BLaER1 (cell line): ENCODE measurements at regions not wholly inside any gene's neighbourhood (a gene's known extent, or its start where the extent isn't known, plus 50 kb on each side); places are given as distances from the start of the nearest gene placed in this dataset.

Source experiments
- H3K27ac ChIP-seq: shearing (Covaris generic); formaldehyde crosslinking; 2 replicates; pipeline ENCODE4 v1.8.1; 2022
- H3K27me3 ChIP-seq: shearing (Covaris generic); formaldehyde crosslinking; 2 replicates; pipeline ENCODE4 v1.8.1; 2022
- H3K36me3 ChIP-seq: shearing (Covaris generic); formaldehyde crosslinking; 2 replicates; pipeline ENCODE4 v1.8.1; 2022
- H3K4me1 ChIP-seq: shearing (Covaris generic); formaldehyde crosslinking; 2 replicates; pipeline ENCODE4 v1.8.1; 2022
- H3K4me2 ChIP-seq: shearing (Covaris generic); formaldehyde crosslinking; 2 replicates; pipeline ENCODE4 v1.8.1; 2022
- H3K4me3 ChIP-seq: shearing (Covaris generic); formaldehyde crosslinking; 2 replicates; pipeline ENCODE4 v1.8.1; 2022
- H3K9ac ChIP-seq: shearing (Covaris generic); formaldehyde crosslinking; 2 replicates; pipeline ENCODE4 v1.8.1; 2022
- H3K9me3 ChIP-seq: shearing (Covaris generic); formaldehyde crosslinking; 2 replicates; pipeline ENCODE4 v1.8.1; 2022
- H4K20me1 ChIP-seq: shearing (Covaris generic); formaldehyde crosslinking; 2 replicates; pipeline ENCODE4 v1.8.1; 2022
- Cebpa-rat ChIP-seq: shearing (Covaris generic); IDR thresholded peaks from 2 replicates; pipeline ENCODE4 v1.8.1; 2022

- Histone ChIP-seq H3K36me3 (no peaks in the 10 kb centered on the region), H3K9me3 (no peaks in the 10 kb centered on the region), H3K27ac (no peak overlapping the region), H3K4me3 (no peak overlapping the region), H3K4me1 (no peaks in the 10 kb centered on the region), H3K27me3 (no peaks in the 10 kb centered on the region), H3K4me2 (no peak overlapping the region), H4K20me1 (no peaks in the 10 kb centered on the region), H3K9ac (no peak overlapping the region)
- no peak for TF ChIP-seq Cebpa-rat
Measured at GRCh38 chr1:58931024-58931423, 147.2 kb upstream of the JUN start.

DNA sequence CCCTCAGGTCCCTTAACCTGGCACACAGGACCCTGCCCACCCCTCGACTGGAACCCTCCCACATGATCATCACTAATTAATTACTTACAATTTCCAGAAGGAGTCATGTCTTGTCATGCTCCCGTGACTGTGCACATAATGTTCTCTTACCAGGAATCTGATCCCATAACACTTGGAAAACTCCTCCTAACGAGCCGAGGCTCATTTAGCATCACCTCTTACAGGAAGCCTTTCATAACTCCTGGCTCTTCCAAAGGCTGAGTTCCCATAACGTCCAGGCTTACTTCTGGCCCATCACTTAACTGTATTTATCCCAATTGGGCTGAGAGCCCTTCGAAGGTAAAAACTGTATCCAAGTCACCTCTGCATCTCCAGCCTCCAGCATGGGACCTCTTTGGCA lies 147.9 kb upstream of the JUN start:
- H3K9me3 ChIP-seq: no peaks in the 10 kb centered on the region
- H3K4me1 ChIP-seq: no peaks in the 10 kb centered on the region
- no peak overlapping the region for H3K4me3 ChIP-seq
- H3K27me3 ChIP-seq: no peaks in the 10 kb centered on the region
- H3K36me3 ChIP-seq: no peaks in the 10 kb centered on the region
- no peak overlapping the region for H3K4me2 ChIP-seq
- no peak overlapping the region for H3K27ac ChIP-seq
- H4K20me1 ChIP-seq: no peaks in the 10 kb centered on the region
- H3K9ac ChIP-seq: no peak overlapping the region
- TF ChIP-seq Cebpa-rat: no peak

DNA sequence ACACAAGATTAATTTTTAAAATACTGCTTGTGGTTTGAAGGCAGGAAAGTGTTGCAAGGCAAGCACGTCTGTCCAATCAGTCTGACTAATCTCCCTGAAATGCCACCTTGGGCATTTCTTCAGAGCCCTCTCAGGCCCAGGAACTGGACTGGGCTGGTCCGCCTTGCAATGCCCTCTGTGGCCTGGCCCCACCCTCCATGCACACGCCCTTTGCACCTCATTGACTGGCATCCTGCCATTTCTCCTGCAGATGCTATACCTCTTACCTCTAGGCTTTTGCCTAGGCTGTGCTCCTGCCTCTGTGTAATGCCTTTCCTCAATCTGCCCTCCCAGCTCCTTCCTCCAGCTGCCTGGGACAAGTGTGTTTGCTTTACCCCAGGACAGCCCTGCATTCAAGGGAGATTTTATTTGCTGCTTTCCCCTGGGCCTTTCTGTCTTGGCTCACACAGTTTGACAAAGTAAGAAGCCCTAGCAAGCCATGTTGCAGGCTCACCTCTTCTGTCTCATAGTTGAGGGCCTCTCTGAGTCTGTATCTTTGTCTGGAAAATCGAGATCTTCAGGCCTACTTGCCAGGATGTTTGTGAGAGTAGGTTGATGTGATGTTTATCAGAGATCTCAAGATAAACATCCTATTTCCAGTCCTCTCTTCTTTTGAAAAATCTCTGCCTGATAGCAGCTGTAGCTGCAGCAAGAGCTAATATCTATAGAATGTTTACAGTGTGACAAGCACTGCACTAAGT lies 149.2 kb upstream of the JUN start:
- Histone ChIP-seq H3K4me2 (no peak overlapping the region), H3K9ac (no peak overlapping the region), H3K27me3 (no peaks in the 10 kb centered on the region), H3K27ac (no peak overlapping the region), H4K20me1 (no peaks in the 10 kb centered on the region), H3K9me3 (no peaks in the 10 kb centered on the region), H3K4me1 (no peaks in the 10 kb centered on the region), H3K4me3 (no peak overlapping the region), H3K36me3 (no peaks in the 10 kb centered on the region)
- no peak for TF ChIP-seq Cebpa-rat

DNA sequence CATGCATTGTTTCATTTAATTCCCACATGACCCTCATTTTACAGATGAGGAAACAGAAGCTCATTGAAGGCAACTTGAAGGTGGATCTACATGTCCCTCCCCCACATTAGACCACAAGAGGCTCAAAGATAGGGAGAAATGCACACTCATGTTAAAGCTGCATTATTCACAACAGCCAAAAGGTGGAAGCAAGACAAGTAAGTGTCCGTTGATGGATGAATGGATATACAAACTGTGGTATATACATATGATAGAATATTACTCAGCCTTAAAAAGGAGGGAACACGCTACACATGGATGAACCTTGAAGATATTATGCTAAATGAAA lies 149.7 kb upstream of the JUN start:
- H3K9ac ChIP-seq: no peak overlapping the region
- H3K27me3 ChIP-seq: no peaks in the 10 kb centered on the region
- no peaks in the 10 kb centered on the region for H3K4me1 ChIP-seq
- no peaks in the 10 kb centered on the region for H3K9me3 ChIP-seq
- no peak overlapping the region for H3K4me2 ChIP-seq
- no peak overlapping the region for H3K27ac ChIP-seq
- H3K4me3 ChIP-seq: no peak overlapping the region
- no peak for TF ChIP-seq Cebpa-rat
- H3K36me3 ChIP-seq: no peaks in the 10 kb centered on the region
- H4K20me1 ChIP-seq: no peaks in the 10 kb centered on the region

- Histone ChIP-seq H3K27ac (no peak overlapping the region), H3K4me3 (no peak overlapping the region)
Measured at GRCh38 chr1:58934706-58935105, 150.9 kb upstream of the JUN start.

DNA sequence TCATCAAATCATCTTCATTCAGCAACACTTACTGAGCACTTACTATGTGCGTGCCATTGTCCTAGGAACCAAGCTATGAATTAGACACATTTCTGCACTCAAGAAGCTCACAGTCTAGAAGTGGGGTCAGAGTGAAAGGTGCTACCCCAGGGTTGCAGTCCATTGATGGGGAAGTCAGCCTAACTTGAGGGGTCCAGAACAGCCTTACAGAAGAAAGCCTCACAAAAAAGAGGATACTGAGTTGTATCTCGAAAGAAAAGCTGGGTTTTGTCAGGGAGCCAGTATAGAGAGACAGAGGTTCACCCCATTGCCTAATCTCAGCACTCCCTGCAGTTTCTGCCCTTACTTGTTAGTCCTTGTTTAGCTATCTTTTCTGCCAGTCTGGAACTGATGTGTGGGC lies 153.1 kb upstream of the JUN start:
- no peak overlapping the region for H3K9ac ChIP-seq
- no peaks in the 10 kb centered on the region for H3K9me3 ChIP-seq
- no peak for TF ChIP-seq Cebpa-rat
- H3K4me3 ChIP-seq: no peak overlapping the region
- no peak overlapping the region for H3K4me2 ChIP-seq
- no peaks in the 10 kb centered on the region for H3K36me3 ChIP-seq
- H4K20me1 ChIP-seq: no peaks in the 10 kb centered on the region
- no peaks in the 10 kb centered on the region for H3K27me3 ChIP-seq
- no peak overlapping the region for H3K27ac ChIP-seq
- peaks cover 22% of the 10 kb centered on the region for H3K4me1 ChIP-seq

More at GRCh38 chr1:58934706-58935105, 150.9 kb upstream of the JUN start:
- no peaks in the 10 kb centered on the region for H4K20me1 ChIP-seq
- H3K9ac ChIP-seq: no peak overlapping the region
- no peaks in the 10 kb centered on the region for H3K27me3 ChIP-seq
- no peaks in the 10 kb centered on the region for H3K9me3 ChIP-seq
- H3K4me2 ChIP-seq: no peak overlapping the region
- no peaks in the 10 kb centered on the region for H3K4me1 ChIP-seq
- no peaks in the 10 kb centered on the region for H3K36me3 ChIP-seq
- no peak for TF ChIP-seq Cebpa-rat

- Histone ChIP-seq H3K4me1 (peaks cover 41% of the 10 kb centered on the region), H3K4me2 (no peak overlapping the region), H3K4me3 (no peak overlapping the region), H3K27ac (no peak overlapping the region), H4K20me1 (no peaks in the 10 kb centered on the region), H3K9ac (no peak overlapping the region), H3K27me3 (no peaks in the 10 kb centered on the region), H3K36me3 (no peaks in the 10 kb centered on the region), H3K9me3 (no peaks in the 10 kb centered on the region)
- no peak for TF ChIP-seq Cebpa-rat
Measured at GRCh38 chr1:58939146-58939545, 155.3 kb upstream of the JUN start.

DNA sequence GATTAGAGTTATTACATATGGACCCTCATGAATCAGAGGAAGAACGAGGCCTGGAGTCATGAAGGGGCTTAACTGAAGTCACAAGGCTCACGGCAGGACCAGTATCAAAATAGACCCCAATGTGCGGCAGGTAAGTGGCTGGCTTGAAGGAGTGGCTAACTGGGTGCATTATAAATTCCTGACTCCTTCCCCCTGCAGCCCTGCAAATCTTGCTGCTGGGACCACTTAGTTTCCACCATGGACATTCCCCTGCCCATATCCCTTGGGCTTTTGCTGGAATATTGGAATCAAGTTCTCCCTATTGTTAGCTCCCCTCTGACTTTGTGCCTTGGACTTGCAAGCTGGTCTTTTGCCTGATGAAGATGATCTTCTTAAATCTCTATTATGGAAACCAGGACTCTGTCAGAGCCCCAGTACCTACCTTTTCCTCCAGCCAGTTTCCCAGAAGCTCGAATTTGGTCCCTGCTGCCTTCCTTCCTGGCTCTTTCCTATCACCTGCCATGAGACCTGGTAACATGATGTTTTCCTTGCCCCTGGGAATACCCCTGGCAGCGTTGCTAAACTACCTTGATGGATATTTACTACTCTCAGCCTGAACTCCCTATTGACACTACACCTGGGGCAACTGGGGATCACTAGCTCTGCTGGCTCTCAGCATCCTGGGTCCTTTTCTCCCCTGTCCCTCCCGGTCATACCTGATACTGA lies 156.0 kb upstream of the JUN start:
- H3K9ac ChIP-seq: no peak overlapping the region
- H3K36me3 ChIP-seq: no peaks in the 10 kb centered on the region
- no peak for TF ChIP-seq Cebpa-rat
- H3K4me3 ChIP-seq: no peak overlapping the region
- no peaks in the 10 kb centered on the region for H3K27me3 ChIP-seq
- peak overlapping the region; percentile 4 for H3K4me2 ChIP-seq
- no peaks in the 10 kb centered on the region for H3K9me3 ChIP-seq
- peaks cover 46% of the 10 kb centered on the region for H3K4me1 ChIP-seq
- H4K20me1 ChIP-seq: no peaks in the 10 kb centered on the region
- no peak overlapping the region for H3K27ac ChIP-seq

GRCh38 chr1:58941471-58942289 lies 157.8 kb upstream of the JUN start:
- H3K9ac ChIP-seq: peak overlapping the region; percentile 45; the same call in 1 of the 2 replicates
- no peaks in the 10 kb centered on the region for H3K36me3 ChIP-seq

DNA sequence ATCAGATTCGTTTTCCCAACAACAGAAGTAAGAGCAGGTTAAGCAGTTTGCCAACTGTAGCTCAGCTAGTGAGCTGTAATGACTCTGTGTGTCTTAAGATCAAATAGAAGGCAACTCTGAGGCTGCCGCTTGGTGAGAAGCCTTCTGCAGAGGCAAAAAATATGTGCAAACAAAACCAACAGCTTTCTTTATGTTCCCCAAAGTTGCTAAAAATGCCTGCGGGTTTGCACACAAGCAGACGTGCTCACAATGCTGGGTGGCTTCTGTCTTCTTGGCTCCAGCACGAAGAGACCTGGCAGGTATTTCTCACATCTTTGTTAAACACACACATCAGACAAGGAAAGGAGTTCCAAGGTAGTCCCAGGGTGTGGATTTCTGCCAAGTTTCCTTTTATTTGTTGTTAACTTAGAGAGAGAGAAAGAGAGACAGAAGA lies 158.9 kb upstream of the JUN start:
- TF ChIP-seq Cebpa-rat: no peak
- peak overlapping the region; percentile 89 for H3K4me2 ChIP-seq
- H3K9me3 ChIP-seq: no peaks in the 10 kb centered on the region
- no peak overlapping the region for H3K4me3 ChIP-seq
- no peaks in the 10 kb centered on the region for H4K20me1 ChIP-seq
- H3K36me3 ChIP-seq: no peaks in the 10 kb centered on the region
- no peak overlapping the region for H3K27ac ChIP-seq
- no peak overlapping the region for H3K9ac ChIP-seq
- H3K27me3 ChIP-seq: no peaks in the 10 kb centered on the region
- H3K4me1 ChIP-seq: peaks cover 46% of the 10 kb centered on the region

More at GRCh38 chr1:58941471-58942289, 157.8 kb upstream of the JUN start:
- no peaks in the 10 kb centered on the region for H4K20me1 ChIP-seq
- H3K4me3 ChIP-seq: peak overlapping the region; percentile 26; the same call in 1 of the 2 replicates
- no peaks in the 10 kb centered on the region for H3K27me3 ChIP-seq
- H3K27ac ChIP-seq: peak overlapping the region; percentile 47
- peak overlapping the region; percentile 89 for H3K4me2 ChIP-seq
- peaks cover 46% of the 10 kb centered on the region for H3K4me1 ChIP-seq
- no peaks in the 10 kb centered on the region for H3K9me3 ChIP-seq
- no peak for TF ChIP-seq Cebpa-rat
